ENCODE measurements at regions not wholly inside any gene's neighbourhood (a gene's known extent, or its start where the extent isn't known, plus 50 kb on each side); places are given as distances from the start of the nearest gene placed in this dataset.

DNA sequence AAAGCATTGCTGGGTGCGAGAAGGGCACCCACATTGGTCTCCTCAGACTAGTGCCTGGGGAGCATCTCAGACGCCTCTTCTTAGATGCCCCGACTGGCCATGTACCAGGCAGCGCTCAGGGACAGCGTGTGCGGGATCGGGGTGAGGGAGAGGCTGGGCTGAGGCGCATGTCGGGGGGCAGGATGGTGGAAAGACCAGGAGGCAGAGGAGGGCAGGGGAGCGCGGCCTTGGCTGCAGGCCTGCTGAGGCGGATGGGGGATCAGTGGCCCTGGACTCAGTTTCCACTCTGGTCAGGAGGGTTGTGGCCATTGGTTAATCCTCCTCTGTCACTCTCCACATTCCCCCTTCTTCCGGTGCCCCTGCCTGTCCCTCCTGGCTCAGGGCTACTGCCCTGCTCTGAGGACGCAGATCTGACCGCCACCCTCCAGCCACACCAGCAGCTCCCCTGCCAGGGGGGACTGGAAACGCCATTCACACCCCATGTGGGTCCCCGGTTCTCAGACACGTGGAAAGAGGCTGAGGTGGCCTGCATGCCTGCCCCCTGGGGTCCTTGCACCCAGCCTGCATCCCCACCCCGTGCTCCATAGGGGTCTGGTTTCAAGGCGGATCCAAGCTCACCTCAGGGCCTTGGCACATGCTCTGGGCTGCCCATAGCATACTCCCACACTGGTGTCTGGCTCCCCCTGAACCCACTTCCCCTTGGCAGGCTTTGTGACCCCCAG, 105.9 kb downstream of the CPZ start:
- no peak for DNase-seq (ENCODE audit: low read depth)

DNA sequence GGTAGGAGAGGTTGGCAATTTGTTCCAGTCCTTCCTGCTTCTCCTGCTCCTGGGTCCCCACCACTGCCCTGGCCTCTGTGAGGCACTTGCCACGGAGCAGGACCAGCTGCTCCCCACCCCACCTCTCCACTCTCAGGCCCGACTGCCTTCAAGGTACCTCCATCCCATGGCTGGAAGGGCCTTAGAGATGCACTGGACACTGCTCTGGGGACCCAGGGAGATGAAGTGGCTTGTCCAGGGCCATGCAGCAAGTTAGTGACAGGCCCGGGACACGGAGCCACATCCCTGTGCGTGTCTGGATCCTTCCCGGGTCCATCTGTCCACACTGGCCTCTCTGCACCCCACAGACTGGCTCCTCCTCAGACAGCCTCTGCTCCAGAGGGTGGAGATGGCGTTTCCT, 105.3 kb downstream of the CPZ start:
- no peak for DNase-seq (ENCODE audit: low read depth)

DNA sequence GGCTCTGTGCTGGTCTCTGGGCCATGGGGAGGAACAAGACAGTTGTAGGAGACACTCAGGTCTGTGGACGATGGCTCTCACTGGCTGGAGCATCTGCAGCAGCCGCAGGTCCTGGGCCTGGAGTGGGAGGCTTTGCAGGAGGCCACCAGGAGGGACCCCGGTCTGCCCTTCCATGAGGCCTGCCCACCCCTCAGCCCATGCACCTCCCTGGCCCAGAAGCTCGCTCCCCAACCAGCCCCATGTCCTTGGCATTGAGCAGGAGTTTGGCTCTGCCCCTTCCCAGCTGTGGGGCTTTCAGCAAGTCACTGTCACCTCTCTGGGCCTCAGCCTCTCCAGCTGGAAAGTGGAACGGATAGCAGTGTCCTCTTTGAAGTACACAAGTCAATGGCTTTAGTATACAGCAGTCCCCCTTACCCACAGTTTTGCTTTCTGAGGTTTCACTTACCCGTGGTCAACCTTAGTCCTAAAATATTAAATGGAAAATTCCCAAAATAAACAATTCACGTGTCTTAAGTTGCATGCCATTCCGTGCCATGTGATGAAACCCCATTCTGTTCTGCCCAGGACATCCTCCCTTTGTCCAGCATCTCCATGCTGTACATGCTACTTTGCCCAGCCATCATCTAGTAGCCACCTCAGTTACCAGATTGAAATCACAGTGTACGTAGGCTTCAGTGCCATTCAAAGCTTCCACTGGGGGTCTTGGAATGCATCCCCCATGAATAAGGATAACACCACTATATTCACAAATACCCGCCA, 104.0 kb downstream of the CPZ start:
- DNase-seq (ENCODE audit: low read depth) = no peak

DNA sequence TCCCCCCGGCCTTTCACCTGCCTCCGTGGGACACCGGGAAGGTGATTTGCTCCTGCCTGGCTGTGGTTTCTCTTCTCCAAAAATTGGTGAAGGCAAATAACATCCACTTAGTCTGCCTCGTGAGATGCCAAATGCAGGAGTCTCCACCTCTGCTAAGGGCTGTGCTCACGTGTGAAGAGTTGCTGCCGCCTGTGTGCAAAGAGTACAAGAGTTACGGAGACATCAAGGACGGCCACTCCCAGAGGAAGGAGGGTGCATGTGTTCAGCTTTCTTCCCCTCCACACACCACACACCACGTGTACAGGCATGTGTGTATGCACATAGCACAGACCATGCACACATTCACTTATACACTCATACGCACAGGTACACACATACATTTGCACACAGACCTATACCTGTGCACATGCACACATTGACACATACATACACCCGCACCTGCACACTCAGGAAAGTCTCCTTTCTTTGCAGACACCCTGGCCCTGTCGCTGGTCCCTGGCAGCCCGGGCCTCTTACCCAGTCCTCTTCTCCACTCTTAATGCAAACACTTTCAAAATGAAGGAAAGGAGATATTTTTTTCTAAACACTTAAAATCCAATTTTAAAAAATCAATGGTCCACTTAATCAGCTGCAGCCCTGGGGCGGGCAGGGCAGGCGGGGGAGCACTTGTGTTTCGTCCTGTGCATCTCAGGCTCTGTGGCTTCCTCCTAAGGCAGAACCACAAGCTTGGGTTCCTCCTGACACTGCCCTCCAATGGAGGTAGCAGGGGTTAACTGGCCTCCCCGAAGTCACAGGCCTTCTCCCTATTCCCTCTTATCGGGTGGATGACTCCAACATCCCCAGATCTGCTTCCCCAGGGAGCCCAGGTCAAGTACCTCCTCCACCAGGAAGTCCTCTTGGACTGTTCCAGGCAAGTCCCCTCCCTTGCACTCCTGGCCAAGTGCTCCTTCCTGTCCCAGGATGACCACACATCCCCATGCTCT, 103.0 kb downstream of the CPZ start:
- DNase-seq (ENCODE audit: low read depth) = no peak

DNA sequence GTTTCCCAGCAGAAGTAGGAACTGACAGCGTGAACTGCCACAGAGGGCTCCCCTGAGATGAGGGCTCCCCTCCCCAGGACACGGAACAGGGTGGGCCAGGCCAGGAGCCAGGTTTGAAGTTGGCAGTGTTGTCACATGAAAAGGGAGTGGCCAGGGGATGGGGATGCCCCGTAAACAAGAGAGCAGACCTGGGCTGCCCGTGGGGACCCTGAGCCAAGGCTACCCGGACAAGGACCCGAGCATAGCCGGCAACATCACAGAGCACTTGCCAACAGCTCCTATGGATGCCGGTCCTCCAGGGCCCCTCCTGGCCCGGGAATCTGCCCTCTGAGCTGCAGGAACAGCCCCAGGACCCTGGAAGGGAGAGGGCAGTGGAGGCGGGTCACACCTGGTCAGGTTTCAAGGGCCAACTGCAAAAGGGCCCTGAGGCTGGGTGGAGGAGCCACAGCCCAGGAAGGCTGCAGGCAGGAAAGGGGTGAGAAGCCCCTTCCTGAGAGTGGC, 102.1 kb downstream of the CPZ start:
- no peak for DNase-seq (ENCODE audit: low read depth)

DNA sequence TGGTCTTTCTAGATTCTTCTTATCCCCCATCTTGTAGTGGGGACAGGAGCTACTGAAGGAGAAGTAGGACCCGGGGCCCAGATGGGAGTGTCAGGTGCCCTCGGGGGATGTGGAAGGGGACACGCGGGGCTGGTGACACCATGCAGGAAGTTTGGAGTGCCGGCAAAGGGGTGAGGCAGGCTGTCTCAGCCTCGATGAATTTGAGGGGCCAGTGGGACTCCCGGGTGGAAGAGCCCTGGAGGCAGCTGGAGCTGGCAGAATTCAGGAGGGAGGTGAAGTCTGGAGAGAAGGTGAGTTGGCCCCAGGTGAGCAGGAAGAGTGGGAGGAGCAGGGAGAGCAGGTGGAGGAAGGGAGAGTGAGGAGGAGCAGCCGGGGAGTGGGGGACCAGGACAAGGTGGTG, 101.7 kb downstream of the CPZ start:
- no peak for DNase-seq (ENCODE audit: low read depth)

DNA sequence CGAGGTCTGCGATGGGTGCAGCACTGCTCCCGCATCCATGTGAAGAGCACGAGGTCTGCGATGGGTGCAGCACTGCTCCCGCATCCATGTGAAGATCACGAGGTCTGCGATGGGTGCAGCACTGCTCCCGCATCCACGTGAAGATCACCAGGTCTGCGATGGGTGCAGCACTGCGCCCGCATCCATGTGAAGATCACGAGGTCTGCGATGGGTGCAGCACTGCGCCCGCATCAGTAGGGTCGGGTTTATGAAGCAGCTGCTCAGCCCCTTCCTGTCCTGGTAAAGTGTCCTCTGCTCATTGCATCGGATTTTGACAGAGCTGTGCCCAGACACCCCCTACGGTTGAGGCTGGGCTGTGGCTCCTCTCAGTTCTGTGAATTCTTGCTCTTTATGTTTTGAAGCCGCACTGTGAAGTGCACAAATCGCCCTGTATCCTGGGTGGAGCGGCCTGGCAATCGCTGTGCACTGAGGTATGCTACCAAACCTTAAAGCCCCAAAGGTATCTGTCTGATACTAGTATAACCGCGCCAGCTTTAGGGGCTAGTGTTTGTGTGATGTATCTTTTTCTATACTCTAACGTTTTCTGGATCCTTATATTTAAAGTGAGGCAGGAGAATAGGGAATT, 98.7 kb downstream of the CPZ start:
- no peak for DNase-seq (ENCODE audit: low read depth)

DNA sequence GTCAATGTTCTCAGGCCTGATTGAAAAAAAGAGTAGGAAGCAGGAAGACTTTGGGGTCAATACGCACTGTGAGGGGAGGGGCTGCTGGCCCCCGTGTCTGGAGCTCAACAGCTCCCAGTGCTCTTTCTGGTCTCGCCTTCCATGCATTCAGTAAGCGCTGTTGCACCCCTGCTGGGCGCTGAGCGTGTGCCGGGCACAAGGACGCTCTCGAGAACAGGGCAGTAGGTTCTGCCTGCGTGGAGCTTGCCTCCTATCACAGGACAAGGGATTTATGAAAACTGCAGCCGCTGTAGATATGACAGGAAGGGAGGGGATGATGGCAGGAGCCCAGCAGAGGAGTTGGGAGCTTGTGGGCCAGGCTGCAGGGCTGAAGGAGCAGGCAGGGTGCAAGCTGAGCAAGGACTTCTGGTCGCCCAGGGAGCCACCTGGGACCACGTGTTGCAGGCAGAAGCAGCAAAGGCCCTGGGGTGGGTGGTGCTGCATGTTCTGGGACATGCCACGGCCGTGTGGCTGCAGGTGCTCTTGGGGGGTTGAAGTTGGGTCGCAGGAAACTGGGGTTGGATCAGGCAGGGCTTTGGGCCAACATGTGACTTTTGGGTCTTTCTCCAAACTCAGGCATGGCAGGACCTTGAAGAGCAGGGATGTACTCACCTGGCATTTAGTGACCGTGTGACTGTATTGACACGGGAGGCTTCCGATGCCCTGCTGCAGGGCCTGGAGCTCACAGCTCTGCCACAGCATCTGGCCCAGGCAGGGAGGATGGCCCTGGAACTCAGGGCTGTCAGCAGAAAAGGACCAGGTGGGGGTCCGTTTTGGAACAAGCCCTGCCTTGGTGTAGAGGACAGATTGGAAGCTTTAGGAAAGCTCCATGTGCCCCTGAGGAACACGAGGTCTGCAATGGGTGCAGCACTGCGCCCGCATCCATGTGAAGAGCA, 97.9 kb downstream of the CPZ start:
- no peak for DNase-seq (ENCODE audit: low read depth)

DNA sequence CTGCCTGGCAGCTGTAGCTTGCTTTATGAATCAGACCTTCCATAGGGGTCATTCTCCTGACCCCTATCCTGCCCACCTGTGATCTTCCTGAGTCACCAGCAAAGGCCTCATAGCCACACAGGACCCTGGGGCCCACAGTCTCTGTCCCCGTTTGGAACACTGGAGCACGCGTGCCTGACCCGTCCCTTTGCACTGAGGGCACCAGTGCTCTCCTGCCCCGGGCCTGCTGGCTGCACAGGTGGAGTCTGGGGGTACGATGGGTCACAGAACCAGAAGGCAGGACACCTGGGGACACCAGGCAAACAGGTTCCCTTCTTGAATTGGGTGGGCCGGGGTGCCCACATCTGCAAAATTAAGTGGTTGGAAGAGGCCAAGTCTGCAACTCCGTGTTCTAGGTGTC, 97.2 kb downstream of the CPZ start:
- DNase-seq (ENCODE audit: low read depth) = no peak

DNA sequence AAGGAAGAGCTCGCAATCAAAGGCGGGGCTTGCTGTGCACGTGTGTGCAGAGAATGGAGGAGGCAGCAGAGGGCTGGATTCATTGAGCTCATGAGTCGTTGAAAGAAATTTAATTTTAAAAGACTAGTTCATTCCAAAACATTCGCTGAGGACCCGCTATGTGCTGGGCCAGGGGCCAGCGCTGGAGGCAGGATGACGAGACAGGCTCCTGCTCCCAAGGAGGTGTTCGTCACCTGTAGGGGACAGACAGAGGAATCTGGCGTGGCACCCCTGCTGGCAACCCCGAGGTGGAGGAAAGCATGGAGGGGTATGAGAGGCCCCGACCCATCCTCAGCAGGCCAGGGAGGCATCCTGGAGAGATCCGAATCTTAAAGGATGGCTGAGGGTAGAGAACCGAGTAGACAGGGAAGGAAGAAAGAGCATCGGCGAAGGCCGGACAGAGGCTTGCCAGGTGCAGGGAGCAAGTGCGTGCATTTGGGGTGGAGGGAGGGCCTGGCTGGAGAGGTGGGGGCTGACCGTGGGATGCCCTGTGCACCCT, 96.4 kb downstream of the CPZ start:
- DNase-seq (ENCODE audit: low read depth) = no peak

DNA sequence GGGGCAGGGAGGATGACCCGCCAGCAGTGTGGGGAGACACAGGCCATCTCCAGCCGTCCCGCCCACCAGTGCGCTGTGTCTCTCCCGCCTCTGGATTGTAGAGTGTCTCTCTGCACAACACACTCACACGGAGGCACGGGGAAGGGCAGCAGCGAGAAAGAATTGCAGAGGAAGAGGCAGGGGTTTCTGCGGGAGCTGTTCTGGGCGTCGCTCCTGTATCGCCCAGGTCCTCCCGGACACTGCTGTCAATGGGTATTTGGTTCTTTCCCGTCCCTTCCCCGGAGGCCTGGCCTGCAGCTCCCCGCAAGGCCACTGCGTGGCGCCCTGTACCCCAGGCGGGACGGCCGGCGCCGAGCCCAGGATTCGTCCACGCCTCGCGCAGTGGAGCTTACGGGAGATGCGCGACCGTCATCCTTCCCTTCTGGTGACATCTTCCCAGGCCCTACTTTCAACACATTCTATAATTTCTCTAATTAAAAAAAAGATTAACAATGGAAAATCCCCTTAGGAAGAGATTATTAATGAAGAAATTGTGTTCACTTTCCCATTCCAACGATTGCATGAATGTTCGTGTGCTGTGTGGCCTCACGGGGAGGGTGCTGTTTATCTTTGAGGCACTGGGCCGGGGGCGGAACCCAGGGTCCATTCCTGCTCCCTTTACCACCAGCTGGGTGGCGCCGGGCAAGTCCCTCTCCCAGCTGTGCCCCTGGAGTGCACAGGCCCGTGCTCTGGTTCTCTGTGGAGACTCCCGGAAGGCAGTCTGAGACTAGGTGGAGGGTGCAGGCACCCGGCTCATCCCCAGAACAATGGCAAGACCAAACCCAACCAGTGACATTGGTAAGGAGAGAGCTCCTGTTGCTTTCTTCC, 95.7 kb downstream of the CPZ start:
- no peak for DNase-seq (ENCODE audit: low read depth)

DNA sequence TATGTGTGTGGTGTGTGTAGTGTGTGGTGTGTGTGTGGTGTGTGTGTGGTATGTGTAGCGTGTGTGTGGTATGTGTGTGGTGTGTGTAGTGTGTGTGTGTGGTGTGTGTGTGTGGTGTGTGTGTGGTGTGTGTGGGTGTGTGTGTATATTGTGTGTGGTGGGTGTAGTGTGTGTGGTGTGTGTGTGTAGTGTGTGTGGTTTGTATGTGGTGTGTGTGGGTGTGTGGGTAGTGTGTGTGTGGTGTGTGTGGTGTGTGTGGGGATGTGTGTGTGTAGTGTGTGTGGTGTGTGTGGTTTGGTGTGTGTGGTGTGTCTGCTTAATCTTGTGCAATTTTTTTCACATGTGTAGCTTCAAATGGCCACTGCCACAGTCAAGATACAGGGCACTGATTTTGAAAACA, 94.5 kb downstream of the CPZ start:
- DNase-seq (ENCODE audit: low read depth) = no peak

DNA sequence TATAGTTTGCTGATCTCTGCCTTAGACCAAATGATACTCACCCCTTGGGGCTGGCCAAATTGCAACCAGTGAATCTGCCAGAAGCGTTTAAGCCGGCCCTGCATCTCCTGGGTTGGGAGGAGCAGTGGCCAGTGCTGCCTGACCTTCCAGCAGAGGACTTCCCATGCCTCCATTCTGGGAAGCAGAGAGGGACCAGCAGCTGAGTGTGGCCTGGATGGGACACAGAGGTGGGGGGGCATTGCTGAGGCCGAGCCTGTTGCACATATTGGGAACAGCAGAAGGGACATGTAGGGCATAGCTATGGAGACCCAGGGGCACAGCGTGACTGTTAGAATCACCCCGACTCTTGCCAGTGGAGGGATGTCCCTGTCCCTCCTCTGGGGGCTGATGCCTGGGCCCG, 93.3 kb downstream of the CPZ start:
- no peak for DNase-seq (ENCODE audit: low read depth)

DNA sequence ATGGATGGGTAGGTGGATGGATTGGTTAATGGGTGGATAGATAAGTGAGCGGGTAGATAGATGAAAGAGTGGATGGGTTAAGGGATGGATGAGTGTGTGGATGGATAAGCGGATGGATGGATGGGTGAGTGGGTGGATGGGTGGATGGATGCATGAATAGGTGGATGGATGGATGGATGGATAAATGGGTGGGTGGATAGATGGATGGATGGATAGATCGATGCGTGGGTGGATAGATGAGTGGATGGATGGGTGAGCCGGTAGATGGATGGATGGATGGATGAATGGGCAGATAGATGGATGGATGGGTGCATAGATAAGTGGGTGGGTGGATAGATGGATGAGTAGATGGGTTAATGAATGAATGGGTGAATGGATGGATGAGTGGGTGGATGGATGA, 90.9 kb downstream of the CPZ start:
- no peak for DNase-seq (ENCODE audit: low read depth)

DNA sequence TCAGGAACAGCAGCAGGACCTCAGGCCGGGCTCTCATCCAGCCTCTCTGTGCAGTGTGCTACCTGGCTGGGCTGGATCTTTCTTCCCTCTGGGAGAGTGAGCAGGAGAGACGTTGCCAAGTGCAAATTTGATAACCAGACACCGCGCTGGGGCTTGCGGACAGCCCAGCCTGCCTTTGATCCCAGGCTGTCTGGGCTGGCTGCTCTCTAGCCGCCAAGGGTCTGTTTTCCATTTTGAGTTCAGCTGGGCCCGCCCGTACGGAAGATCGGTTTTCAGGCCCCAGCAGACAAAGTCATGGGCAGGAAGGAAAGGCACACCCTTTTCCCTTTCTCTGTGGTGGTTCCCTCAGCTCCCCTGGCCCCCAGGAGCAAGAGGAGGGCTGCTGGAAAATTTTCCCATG, 90.2 kb downstream of the CPZ start:
- no peak for DNase-seq (ENCODE audit: low read depth)

DNA sequence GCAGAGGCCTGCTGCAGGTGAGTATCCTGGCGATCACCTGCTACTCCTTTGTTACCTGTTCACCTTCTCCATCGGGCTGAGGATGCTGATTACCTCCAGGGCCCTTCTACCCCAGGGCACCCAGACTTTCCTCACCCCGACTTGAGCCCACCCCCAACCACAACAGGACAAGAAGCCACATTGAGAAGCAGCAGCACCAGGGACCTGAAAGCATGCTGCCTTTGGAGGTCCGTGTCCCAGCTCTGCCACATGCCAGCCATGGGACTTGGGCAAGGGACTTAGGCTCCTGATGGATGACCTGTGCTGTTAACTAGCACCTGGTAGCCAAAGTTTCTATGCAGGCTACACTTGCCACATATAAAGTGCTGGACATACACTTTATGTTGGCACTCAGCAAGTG, 89.7 kb downstream of the CPZ start:
- DNase-seq (ENCODE audit: low read depth) = no peak

DNA sequence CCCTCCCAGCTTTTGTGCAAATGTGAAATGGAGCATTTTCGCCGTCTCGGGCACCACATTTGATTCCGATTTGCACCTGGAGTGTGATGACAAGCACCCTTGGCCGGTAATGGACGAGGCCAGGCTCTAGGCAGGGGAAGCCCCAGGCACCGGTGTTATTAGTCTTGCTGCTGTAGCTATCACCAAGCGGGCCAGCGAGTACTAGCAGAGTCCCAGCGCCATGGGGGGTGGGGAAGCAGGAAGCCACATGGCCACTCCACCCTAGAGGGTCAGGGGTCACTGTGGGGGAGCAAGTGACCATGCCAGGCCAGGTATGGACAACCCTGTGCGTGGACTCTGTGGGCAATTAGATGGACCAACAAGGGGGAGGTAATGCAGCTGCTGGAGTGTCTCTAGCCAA, 88.8 kb downstream of the CPZ start:
- DNase-seq (ENCODE audit: low read depth) = no peak

DNA sequence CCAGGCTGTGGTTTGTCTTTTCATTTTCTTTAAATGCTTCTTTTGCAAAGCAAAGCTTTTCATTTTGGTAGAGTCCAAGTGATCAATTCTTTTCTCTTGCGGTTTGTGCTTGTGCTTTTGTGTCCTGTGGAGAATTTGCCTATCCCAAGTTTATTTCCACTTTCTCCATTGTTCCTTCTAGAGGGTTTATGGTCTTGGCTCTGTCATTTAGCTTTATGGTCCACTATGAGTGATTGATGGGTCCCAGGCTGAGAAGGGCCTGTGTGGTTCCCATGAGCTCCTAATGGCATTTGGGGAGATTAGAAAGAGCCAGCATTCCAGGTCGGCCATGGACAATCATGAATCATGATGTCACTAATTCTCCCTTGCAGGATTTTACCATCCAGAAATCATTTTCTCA, 86.5 kb downstream of the CPZ start:
- no peak for DNase-seq (ENCODE audit: low read depth)

DNA sequence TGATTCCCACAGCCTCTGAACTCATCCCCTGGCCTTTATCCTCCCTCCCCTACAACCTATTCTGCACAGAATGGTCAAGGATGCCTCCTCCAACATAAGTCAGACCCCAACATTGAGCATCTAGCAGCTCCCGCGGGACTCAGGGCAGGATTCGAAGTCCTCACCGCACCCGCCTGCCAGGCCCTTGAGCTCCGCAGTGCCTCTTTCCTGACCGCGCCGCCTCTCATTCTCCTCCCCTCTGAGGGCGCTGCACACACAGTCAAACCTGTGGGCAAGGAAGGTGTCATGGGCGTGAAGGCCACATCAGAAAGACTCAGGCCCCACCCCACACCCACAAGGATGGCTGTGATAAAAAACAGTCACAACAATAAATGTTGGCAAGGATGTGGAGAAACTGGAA, 84.1 kb downstream of the CPZ start:
- no peak for DNase-seq (ENCODE audit: low read depth)

Measured in renal cortical epithelial cell (primary cell).